Neural cell (in vitro differentiated cells): ENCODE measurements at regions not wholly inside any gene's neighbourhood (a gene's known extent, or its start where the extent isn't known, plus 50 kb on each side); places are given as distances from the start of the nearest gene placed in this dataset.

Source experiments
- CTCF ChIP-seq: fragments of 450-650 bp; IDR thresholded peaks from 2 replicates; pipeline ENCODE4 v1.5.1; 2014; ENCODE audit warnings: antibody characterized with exemption, mild to moderate bottlenecking, moderate library complexity; ENCODE audit not compliant: poor library complexity, severe bottlenecking
- EP300 ChIP-seq: fragments of 450-650 bp; conservative IDR thresholded peaks from 2 replicates; pipeline ENCODE4 v1.6.1; 2014; ENCODE audit warnings: antibody characterized with exemption, mild to moderate bottlenecking, moderate library complexity; ENCODE audit not compliant: poor library complexity, severe bottlenecking
- EZH2 ChIP-seq: fragments of 200-600, 300-800 bp; shearing (Covaris generic), sonication (generic); IDR thresholded peaks from 2 replicates; pipeline ENCODE4 v1.6.1; 2014; ENCODE audit warnings: antibody characterized with exemption, low read length, borderline replicate concordance, mild to moderate bottlenecking; ENCODE audit not compliant: insufficient read depth, poor library complexity, severe bottlenecking
- POLR2AphosphoS5 ChIP-seq: IDR thresholded peaks from 2 replicates; pipeline ENCODE4 v1.6.1; 2012
- RAD21 ChIP-seq: fragments of 450-650 bp; conservative IDR thresholded peaks from 2 replicates; pipeline ENCODE4 v1.6.1; 2014; ENCODE audit warnings: antibody characterized with exemption, mild to moderate bottlenecking, moderate library complexity
- REST ChIP-seq: IDR thresholded peaks from 2 replicates; pipeline ENCODE4 v1.6.1; 2012; ENCODE audit warnings: borderline replicate concordance
- TAF1 ChIP-seq: IDR thresholded peaks from 2 replicates; pipeline ENCODE4 v1.6.1; 2012; ENCODE audit warnings: low read depth

- no peak for TF ChIP-seq CTCF
- TF ChIP-seq EZH2, result no peak
- TF ChIP-seq EP300, result no peak
- TF ChIP-seq RAD21, result no peak
- no peak for TF ChIP-seq TAF1
- TF ChIP-seq POLR2AphosphoS5, result no peak
- TF ChIP-seq REST, result no peak
Observed at GRCh38 chr9:99391937-99392594, 170.0 kb downstream of the SEC61B start.
